IMR-90 (cell line): ENCODE measurements at regions not wholly inside any gene's neighbourhood (a gene's known extent, or its start where the extent isn't known, plus 50 kb on each side); places are given as distances from the start of the nearest gene placed in this dataset.

ENCODE experiments used
- ATAC-seq: fragments of 200-7000 bp; cut with Tn5 transposase; 2 replicates; pipeline ENCODE4 v1.9.1; 2020; ENCODE audit warnings: low read depth, mild to moderate bottlenecking, moderate library complexity
- BruUV-seq: library from RNA; stranded (reverse); fragments of 400-500 nt; replicated peaks from 2 replicates; lab custom pipeline; 2021; lab: Mats Ljungman, UMichigan
- CTCF ChIA-PET: fragments of 300-600 bp; formaldehyde crosslinking; extraction: SDS; loops from one replicate; lab custom pipeline; 2021; ENCODE audit warnings: antibody characterized with exemption; lab: Yijun Ruan, JAX
- POLR2A ChIA-PET: fragments of 300-600 bp; sonication (Branson Sonifier 250); formaldehyde crosslinking; loops from one replicate; lab custom pipeline; 2022; ENCODE audit warnings: antibody characterized with exemption; ENCODE audit not compliant: unreplicated experiment; lab: Charles Lee
- DNase-seq: peaks from one replicate; pipeline ENCODE4 v3.0.0; 2013
- H2AFZ ChIP-seq: replicated peaks from 2 replicates; pipeline ENCODE3; 2013; ENCODE audit warnings: low read length, mild to moderate bottlenecking; ENCODE audit not compliant: poor library complexity
- H2AK5ac ChIP-seq: 2 replicates; pipeline ENCODE4 v1.6.1; 2013; ENCODE audit warnings: low read depth, low read length, inconsistent platforms
- H2AK9ac ChIP-seq: replicated peaks from 2 replicates; pipeline ENCODE3; 2013; ENCODE audit warnings: mild to moderate bottlenecking, low read depth, low read length, moderate library complexity; ENCODE audit not compliant: poor library complexity
- H2BK120ac ChIP-seq: 2 replicates; pipeline ENCODE4 v1.6.1; 2013; ENCODE audit warnings: low read depth, low read length, inconsistent platforms
- H2BK15ac ChIP-seq: 3 replicates; pipeline ENCODE4 v1.6.1; 2013; ENCODE audit warnings: low read depth, low read length, inconsistent platforms
- H2BK20ac ChIP-seq: 2 replicates; pipeline ENCODE4 v1.6.1; 2013; ENCODE audit warnings: low read depth, mild to moderate bottlenecking, inconsistent platforms, low read length, moderate library complexity
- H2BK5ac ChIP-seq: 2 replicates; pipeline ENCODE4 v1.6.1; 2013; ENCODE audit warnings: mild to moderate bottlenecking, low read depth, low read length, inconsistent platforms; ENCODE audit not compliant: poor library complexity, severe bottlenecking
- H3K14ac ChIP-seq: replicated peaks from 2 replicates; pipeline ENCODE4 v1.6.1; 2013; ENCODE audit warnings: low read depth, low read length, inconsistent platforms
- H3K18ac ChIP-seq: 2 replicates; pipeline ENCODE4 v1.6.1; 2013; ENCODE audit warnings: low read depth, low read length, control low read depth
- H3K23ac ChIP-seq: 2 replicates; pipeline ENCODE4 v1.6.1; 2013; ENCODE audit warnings: low read depth, low read length, inconsistent platforms
- H3K27ac ChIP-seq: 2 replicates; pipeline ENCODE4 v1.5.1; 2013; ENCODE audit warnings: mild to moderate bottlenecking, control low read depth, low read length; ENCODE audit not compliant: insufficient read depth
- H3K27me3 ChIP-seq: 2 replicates; pipeline ENCODE4 v1.6.1; 2013; ENCODE audit warnings: low read length; ENCODE audit not compliant: control insufficient read depth, insufficient read depth
- H3K36me3 ChIP-seq: 2 replicates; pipeline ENCODE4 v1.6.1; 2013; ENCODE audit warnings: low read length, mixed read lengths; ENCODE audit not compliant: control insufficient read depth, insufficient read depth
- H3K4ac ChIP-seq: 2 replicates; pipeline ENCODE4 v1.6.1; 2013; ENCODE audit warnings: low read depth, low read length, inconsistent platforms
- H3K4me1 ChIP-seq: 2 replicates; pipeline ENCODE4 v1.6.1; 2013; ENCODE audit warnings: low read length, mixed read lengths; ENCODE audit not compliant: control insufficient read depth, insufficient read depth
- H3K4me2 ChIP-seq: 2 replicates; pipeline ENCODE4 v1.6.1; 2013; ENCODE audit warnings: low read depth, mild to moderate bottlenecking, control low read depth, low read length, moderate library complexity
- H3K4me3 ChIP-seq: 2 replicates; pipeline ENCODE4 v1.5.1; 2013; ENCODE audit warnings: low read depth, mild to moderate bottlenecking, control low read depth, low read length, moderate library complexity; ENCODE audit not compliant: insufficient read depth
- H3K56ac ChIP-seq: 2 replicates; pipeline ENCODE4 v1.6.1; 2013; ENCODE audit warnings: low read length, inconsistent platforms; ENCODE audit not compliant: insufficient read depth; ENCODE audit errors: extremely low read depth
- H3K79me1 ChIP-seq, 2 experiments: 2 replicates each; pipeline ENCODE4 v1.6.1; 2013; ENCODE audit warnings: low read length in 2 of 2, inconsistent platforms in 1 of 2, low read depth in 1 of 2
- H3K9ac ChIP-seq: 2 replicates; pipeline ENCODE4 v1.6.1; 2013; ENCODE audit warnings: low read depth, low read length, control low read depth
- H3K9me1 ChIP-seq: 2 replicates; pipeline ENCODE4 v1.6.1; 2013; ENCODE audit warnings: low read length, inconsistent platforms; ENCODE audit not compliant: insufficient read depth
- H3K9me3 ChIP-seq: 2 replicates; pipeline ENCODE4 v1.6.1; 2013; ENCODE audit warnings: low read length; ENCODE audit not compliant: control insufficient read depth, insufficient read depth
- H4K20me1 ChIP-seq: 2 replicates; pipeline ENCODE4 v1.6.1; 2013; ENCODE audit warnings: low read length, inconsistent platforms; ENCODE audit not compliant: insufficient read depth
- H4K5ac ChIP-seq: 2 replicates; pipeline ENCODE4 v1.6.1; 2013; ENCODE audit warnings: mild to moderate bottlenecking, low read depth, low read length, control low read depth
- H4K8ac ChIP-seq, 2 experiments: 2 replicates each; pipeline ENCODE4 v1.6.1; 2013; ENCODE audit warnings: low read depth in 2 of 2, low read length in 2 of 2, control low read depth in 1 of 2, inconsistent platforms in 1 of 2
- H4K91ac ChIP-seq: 2 replicates; pipeline ENCODE4 v1.6.1; 2013; ENCODE audit warnings: low read depth, low read length, inconsistent platforms; ENCODE audit not compliant: insufficient read depth
- CEBPB ChIP-seq: IDR thresholded peaks from 2 replicates; pipeline ENCODE4 v1.6.1; 2012; ENCODE audit warnings: low read depth, low read length, improper control_type of control experiment
- ELK1 ChIP-seq: fragments of 150-350 bp; IDR thresholded peaks from 2 replicates; pipeline ENCODE4 v1.6.1; 2016; ENCODE audit warnings: low read depth, mild to moderate bottlenecking, low read length, moderate library complexity, borderline replicate concordance
- MAZ ChIP-seq: IDR thresholded peaks from 2 replicates; pipeline ENCODE4 v1.6.1; 2012; ENCODE audit warnings: low read depth, mild to moderate bottlenecking, low read length, improper control_type of control experiment, moderate library complexity, borderline replicate concordance
- NFE2L2 ChIP-seq: fragments of 150-350 bp; IDR thresholded peaks from 2 replicates; pipeline ENCODE4 v1.6.1; 2016; ENCODE audit warnings: low read depth, mild to moderate bottlenecking, low read length
- RAD21 ChIP-seq: IDR thresholded peaks from 2 replicates; pipeline ENCODE4 v1.6.1; 2012; ENCODE audit warnings: low read length, improper control_type of control experiment
- RCOR1 ChIP-seq: IDR thresholded peaks from 2 replicates; pipeline ENCODE4 v1.6.1; 2012; ENCODE audit warnings: mild to moderate bottlenecking, low read length, improper control_type of control experiment; ENCODE audit not compliant: insufficient replicate concordance
- RFX5 ChIP-seq: IDR thresholded peaks from 2 replicates; pipeline ENCODE4 v1.8.0; 2012; ENCODE audit warnings: low read depth, mild to moderate bottlenecking, low read length, moderate library complexity
- WGBS, 2 experiments: methylation state at CpG; one replicate each; pipeline versions ENCODE4 v1.1.5 to v1.1.7; 2013; ENCODE audit warnings: missing lambda C conversion rate in 2 of 2; ENCODE audit not compliant: insufficient read length in 1 of 2; ENCODE audit errors: extremely low coverage in 2 of 2; 5-methylcytosine and 5-hydroxymethylcytosine counted together
- dilution Hi-C: fragments of 300-500 bp; cut with HindIII; formaldehyde crosslinking; loops from one replicate; pipeline ENCODE4 v1.14.3; 2018; ENCODE audit warnings: low sequenced_read_pairs; ENCODE audit not compliant: unreplicated experiment
- in situ Hi-C: fragments of 300-500 bp; cut with MboI; formaldehyde crosslinking; loops from 3 replicates; pipeline ENCODE4 v1.14.3; 2019; ENCODE audit warnings: low sequenced_read_pairs, inconsistent platforms, mixed read lengths
- intact Hi-C: fragments of 100-400 bp; cut with micrococcal nuclease; formaldehyde crosslinking; loops from 2 replicates; pipeline ENCODE4 v1.10.0; 2022

GRCh38 chr3:18044971-18045880, 302.8 kb upstream of the TBC1D5 start:
- Histone ChIP-seq H3K4me3 (no peak overlapping the region), H2BK5ac (no peak overlapping the region), H3K9me3 (no peaks in the 10 kb centered on the region), H3K79me1 (no peaks in the 10 kb centered on the region), H2AK5ac (no peak overlapping the region), H2BK120ac (no peak overlapping the region), H4K91ac (no peak overlapping the region), H2AK9ac (no peak overlapping the region), H4K20me1 (no peaks in the 10 kb centered on the region), H3K9ac (no peak overlapping the region), H2BK15ac (no peak overlapping the region), H4K5ac (no peak overlapping the region), H3K56ac (no peak overlapping the region), H3K14ac (no peak overlapping the region), H3K9me1 (no peaks in the 10 kb centered on the region), H3K4ac (no peak overlapping the region), H3K36me3 (no peaks in the 10 kb centered on the region), H3K18ac (no peak overlapping the region), H3K27ac (no peak overlapping the region), H4K8ac (no peak overlapping the region), H3K23ac (no peak overlapping the region), H2AFZ (no peak overlapping the region), H3K4me2 (no peak overlapping the region), H3K27me3 (no peaks in the 10 kb centered on the region), H2BK20ac (no peak overlapping the region), H3K4me1 (no peaks in the 10 kb centered on the region)
- TF ChIP-seq RCOR1 = no peak
- TF ChIP-seq RFX5 = no peak
- TF ChIP-seq ELK1 = no peak
- TF ChIP-seq CEBPB = no peak
- no peak for TF ChIP-seq RAD21
- no peak for TF ChIP-seq MAZ
- no peak for TF ChIP-seq NFE2L2
- in situ Hi-C loops (no loop called here), intact Hi-C loops (no loop called here), dilution Hi-C loops (no loop called here)
- ATAC-seq (no peak), DNase-seq (no peak)
- WGBS, 2 experiments = no CpG with 5 or more reads among the region's 2 CpGs
- no TSS peak for BruUV-seq
- CTCF ChIA-PET = no interaction called here
- POLR2A ChIA-PET = no interaction called here
